ENCODE measurements at regions not wholly inside any gene's neighbourhood (a gene's known extent, or its start where the extent isn't known, plus 50 kb on each side); places are given as distances from the start of the nearest gene placed in this dataset.

- Histone ChIP-seq H3K27ac (ENCODE audit: low read depth, low read length) (no peak overlapping the region), H4K20me1 (replicated peaks in 1 of 2; ENCODE audit: control insufficient read depth in 1 of 2, insufficient read depth in 2 of 2, low read length in 2 of 2) (no peaks in the 10 kb centered on the region), H2BK12ac (ENCODE audit: low read depth, low read length) (no peak overlapping the region), H3K56ac (replicated peaks; ENCODE audit: insufficient read length, low read depth, low read length) (no peak overlapping the region), H2AFZ (ENCODE audit: low read length) (no peak overlapping the region), H3K4me3 (ENCODE audit: extremely low read depth in 1 of 4, insufficient read depth in 2 of 4, low read depth in 3 of 4, low read length in 4 of 4) (no peak overlapping the region), H4K8ac (ENCODE audit: extremely low read depth, insufficient read depth, low read length) (no peak overlapping the region), H3K23ac (ENCODE audit: insufficient read length) (no peak overlapping the region), H4K91ac (replicated peaks; ENCODE audit: insufficient read length, low read length) (no peak overlapping the region), H2BK20ac (ENCODE audit: low read length) (no peak overlapping the region), H3K9me3 (ENCODE audit: insufficient read depth in 2 of 2, low read depth in 1 of 2, low read length in 1 of 2) (no peaks in the 10 kb centered on the region), H2BK120ac (replicated peaks; ENCODE audit: low read depth, low read length) (no peak overlapping the region), H3K4me2 (ENCODE audit: insufficient read depth in 1 of 2, low read depth in 2 of 2, low read length in 2 of 2) (peak overlapping the region in 1 of 2 experiments; percentile 28; a peak in 1 of 4 replicates), H4K5ac (ENCODE audit: insufficient read length, low read depth, low read length) (no peak overlapping the region), H3K36me3 (ENCODE audit: control insufficient read depth in 2 of 4, insufficient read depth in 4 of 4, low read length in 3 of 4) (no peaks in the 10 kb centered on the region), H3K23me2 (ENCODE audit: low read depth, low read length) (no peaks in the 10 kb centered on the region), H2AK5ac (ENCODE audit: low read depth, low read length) (no peak overlapping the region), H3K4ac (replicated peaks; ENCODE audit: insufficient read length, low read depth, low read length) (no peak overlapping the region), H3K14ac (ENCODE audit: insufficient read length) (no peak overlapping the region), H3K27me3 (replicated peaks in 1 of 4; ENCODE audit: control insufficient read depth in 3 of 4, extremely low read depth in 1 of 4, insufficient read depth in 3 of 4, low read length in 3 of 4) (peaks cover 1 to 14% (median 9%) of the 10 kb centered on the region in 4 experiments), H3K4me1 (replicated peaks in 1 of 4; ENCODE audit: control insufficient read depth in 3 of 4, insufficient read depth in 4 of 4, low read length in 3 of 4) (no peaks in the 10 kb centered on the region), H3K9ac (replicated peaks in 1 of 4; ENCODE audit: extremely low read depth in 1 of 4, low read depth in 3 of 4, low read length in 3 of 4) (no peak overlapping the region), H3K79me1 (ENCODE audit: low read depth, low read length) (no peaks in the 10 kb centered on the region), H2BK5ac (ENCODE audit: low read depth, low read length) (no peak overlapping the region), H3K18ac (ENCODE audit: extremely low read depth, low read length) (no peak overlapping the region), H2BK15ac (ENCODE audit: low read length) (no peak overlapping the region), H3K79me2 (ENCODE audit: control insufficient read depth in 1 of 2, insufficient read depth in 2 of 2, low read length in 2 of 2) (no peaks in the 10 kb centered on the region)
- DNase-seq (ENCODE audit: low read depth in 1 of 2, low spot score in 2 of 2), result peak; percentile 31 to 66
- peak in 1 of 2 experiments; percentile 35; a peak in 1 of 3 replicates for TF ChIP-seq EP300 (IDR thresholded peaks at IDR 0.05; ENCODE audit: borderline replicate concordance in 1 of 2, low read depth in 2 of 2, low read length in 2 of 2)
- peak; percentile 93 for TF ChIP-seq POLR2AphosphoS5 (IDR thresholded peaks at IDR 0.05; ENCODE audit: low read depth, low read length)
- TF ChIP-seq JUN (IDR thresholded peaks at IDR 0.05; ENCODE audit: low read depth, low read length), result no peak
- TF ChIP-seq EZH2 (IDR thresholded peaks at IDR 0.05; ENCODE audit: low read depth, low read length, severe bottlenecking), result no peak
- TF ChIP-seq CBX8 (IDR thresholded peaks at IDR 0.05; ENCODE audit: borderline replicate concordance, low read depth, low read length), result no peak
- TF ChIP-seq TCF12 (IDR thresholded peaks at IDR 0.05; ENCODE audit: low read depth, low read length), result 0 out of 2 replicates have a peak, but pooled peaks have one; percentile 73
- CTCF ChIA-PET (ENCODE audit: partially characterized antibody), result interaction anchor here (0.7 to 5.0 kb wide), 27 partner anchors 10 to 441 kb away, joined by 3 to 50 read pairs (median 6); no protein-coding TSS in a partner anchor
- POLR2A ChIA-PET (ENCODE audit: partially characterized antibody), result no interaction called here
- no peak for FAIRE-seq
- WGBS, 2 experiments (ENCODE audit: extremely low coverage in 1 of 2, insufficient coverage in 1 of 2, insufficient read length in 1 of 2, insufficient replicate concordance in 2 of 2, low coverage in 1 of 2, low lambda C conversion rate in 2 of 2, missing lambda C conversion rate in 1 of 2), result 66% methylated on average over 11 of the region's 11 CpGs; no CpG with 5 or more reads in 1 of the 2 experiments
These were observed 163.6 kb upstream of the C1orf21 start for GRCh38 chr1:184223216-184223615.
